ENCODE measurements at regions not wholly inside any gene's neighbourhood (a gene's known extent, or its start where the extent isn't known, plus 50 kb on each side); places are given as distances from the start of the nearest gene placed in this dataset.

DNA sequence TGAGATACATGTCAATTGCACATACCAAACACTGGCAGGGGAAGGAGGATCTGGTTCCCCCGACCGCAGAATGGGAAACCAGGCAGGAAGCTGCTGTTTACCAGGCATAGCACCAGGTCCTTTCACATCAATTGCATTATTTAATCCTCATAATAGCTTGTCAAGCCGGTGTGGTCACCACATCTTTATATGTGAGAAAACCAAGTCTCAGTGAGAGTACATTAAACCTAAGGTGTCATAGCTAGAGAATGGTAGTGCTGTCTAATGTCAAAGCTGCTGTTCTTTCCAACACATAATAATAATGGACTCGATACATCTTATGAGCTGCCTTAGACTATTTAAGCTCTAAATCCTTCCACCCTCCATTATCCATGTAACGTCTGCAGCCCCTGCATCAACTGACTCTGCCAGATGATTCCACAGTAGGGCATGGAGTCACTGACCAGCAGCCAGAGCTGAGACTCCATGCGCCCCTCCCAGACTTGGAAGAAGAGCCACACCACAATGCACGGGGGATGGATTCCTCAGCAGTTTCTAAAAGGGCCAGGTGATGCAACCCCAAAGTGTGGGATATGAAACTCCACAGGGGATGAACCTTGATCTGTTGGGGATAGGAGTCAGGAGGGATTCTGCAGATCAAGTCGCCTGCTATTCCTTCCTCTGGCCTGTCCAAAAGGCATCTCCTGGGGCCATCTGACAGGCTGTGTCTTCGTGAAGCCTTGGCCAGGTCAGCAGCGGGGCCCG is 71.8 kb downstream of the GPR6 start:
- Histone ChIP-seq H3K9ac (ENCODE audit: extremely low read depth, insufficient read length, low read length) (no peak overlapping the region), H2AK5ac (ENCODE audit: insufficient read length, low read length) (no peak overlapping the region), H3K14ac (ENCODE audit: insufficient read depth, low read length) (no peak overlapping the region), H2BK12ac (ENCODE audit: insufficient read length, low read depth, low read length) (no peak overlapping the region), H4K5ac (ENCODE audit: insufficient read length, low read depth, low read length) (no peak overlapping the region), H4K91ac (ENCODE audit: insufficient read length, low read depth, low read length) (no peak overlapping the region), H3K23ac (ENCODE audit: insufficient read length, low read depth, low read length) (no peak overlapping the region), H3K9me3 (ENCODE audit: control insufficient read depth, low read depth, low read length) (no peaks in the 10 kb centered on the region), H4K8ac (replicated peaks; ENCODE audit: insufficient read length, low read depth, low read length) (no peak overlapping the region), H3K18ac (ENCODE audit: insufficient read length, low read depth, low read length) (no peak overlapping the region), H4K20me1 (ENCODE audit: control insufficient read depth, insufficient read depth, insufficient read length) (no peaks in the 10 kb centered on the region), H3K79me1 (ENCODE audit: insufficient read depth, low read depth, low read length, poor library complexity, severe bottlenecking) (no peaks in the 10 kb centered on the region), H3K23me2 (ENCODE audit: insufficient read length, low read depth, low read length, poor library complexity, severe bottlenecking) (no peaks in the 10 kb centered on the region), H3K4me1 (ENCODE audit: insufficient read depth, low read length) (no peaks in the 10 kb centered on the region), H3K4me2 (ENCODE audit: insufficient read depth, insufficient read length, low read length) (no peak overlapping the region), H3K79me2 (ENCODE audit: insufficient read depth, low read length) (no peaks in the 10 kb centered on the region), H2BK5ac (ENCODE audit: insufficient read length, low read length) (no peak overlapping the region), H3K27ac (ENCODE audit: insufficient read length, low read depth, low read length) (no peak overlapping the region), H3T11ph (ENCODE audit: low read length) (no peak overlapping the region), H3K27me3 (ENCODE audit: insufficient read depth, low read length) (no peaks in the 10 kb centered on the region), H2AFZ (ENCODE audit: low read length) (no peak overlapping the region), H2BK20ac (ENCODE audit: low read depth, low read length, poor library complexity, severe bottlenecking) (no peak overlapping the region), H2BK120ac (ENCODE audit: low read depth, low read length, poor library complexity, severe bottlenecking) (no peak overlapping the region), H3K4ac (ENCODE audit: low read depth, low read length) (no peak overlapping the region), H2BK15ac (ENCODE audit: low read depth, low read length) (no peak overlapping the region), H3K56ac (ENCODE audit: insufficient read length, low read depth, low read length) (no peak overlapping the region)
- TF ChIP-seq, protein P1, sequence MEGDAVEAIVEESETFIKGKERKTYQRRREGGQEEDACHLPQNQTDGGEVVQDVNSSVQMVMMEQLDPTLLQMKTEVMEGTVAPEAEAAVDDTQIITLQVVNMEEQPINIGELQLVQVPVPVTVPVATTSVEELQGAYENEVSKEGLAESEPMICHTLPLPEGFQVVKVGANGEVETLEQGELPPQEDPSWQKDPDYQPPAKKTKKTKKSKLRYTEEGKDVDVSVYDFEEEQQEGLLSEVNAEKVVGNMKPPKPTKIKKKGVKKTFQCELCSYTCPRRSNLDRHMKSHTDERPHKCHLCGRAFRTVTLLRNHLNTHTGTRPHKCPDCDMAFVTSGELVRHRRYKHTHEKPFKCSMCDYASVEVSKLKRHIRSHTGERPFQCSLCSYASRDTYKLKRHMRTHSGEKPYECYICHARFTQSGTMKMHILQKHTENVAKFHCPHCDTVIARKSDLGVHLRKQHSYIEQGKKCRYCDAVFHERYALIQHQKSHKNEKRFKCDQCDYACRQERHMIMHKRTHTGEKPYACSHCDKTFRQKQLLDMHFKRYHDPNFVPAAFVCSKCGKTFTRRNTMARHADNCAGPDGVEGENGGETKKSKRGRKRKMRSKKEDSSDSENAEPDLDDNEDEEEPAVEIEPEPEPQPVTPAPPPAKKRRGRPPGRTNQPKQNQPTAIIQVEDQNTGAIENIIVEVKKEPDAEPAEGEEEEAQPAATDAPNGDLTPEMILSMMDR (conservative IDR thresholded peaks at IDR 0.05), result no peak
- DNase-seq, result no peak
- peaks cover 0 to 2% (median 0%) of the 10 kb centered on the region in 3 experiments; a peak in 2 of 7 replicates for H3K36me3 Mint-ChIP-seq (ENCODE audit: insufficient read depth in 1 of 3, low read depth in 3 of 3)
- no peaks in the 10 kb centered on the region; the same call in 1 of the 2 replicates for H3K27me3 Mint-ChIP-seq (ENCODE audit: low read depth)
- no CpG with 5 or more reads among the region's 11 CpGs for WGBS (ENCODE audit: extremely low coverage, insufficient read length, low lambda C conversion rate)
- H3K9me3 Mint-ChIP-seq, result peaks cover 5 to 9% of the 10 kb centered on the region in 2 experiments; a peak in 4 of 5 replicates
- H3K4me1 Mint-ChIP-seq, result peaks cover 2 to 3% of the 10 kb centered on the region in 2 experiments; a peak in 3 of 4 replicates
- 0 out of 7 replicates have a peak overlapping the region, but pooled peaks of 1 of the 3 experiments have one; percentile 32 for H3K27ac Mint-ChIP-seq
- H3K4me3 Mint-ChIP-seq, result no peak overlapping the region
